Activated CD4-positive, alpha-beta T cell treated with anti-CD3 and anti-CD28 coated beads, Interleukin-2, amount 50 U/mL, for 4 hours (primary cell): ENCODE measurements at regions not wholly inside any gene's neighbourhood (a gene's known extent, or its start where the extent isn't known, plus 50 kb on each side); places are given as distances from the start of the nearest gene placed in this dataset.

ENCODE experiments used
- DNase-seq, 2 experiments: peaks; one replicate each; pipeline ENCODE4 v3.0.0-alpha.2; 2020

DNA sequence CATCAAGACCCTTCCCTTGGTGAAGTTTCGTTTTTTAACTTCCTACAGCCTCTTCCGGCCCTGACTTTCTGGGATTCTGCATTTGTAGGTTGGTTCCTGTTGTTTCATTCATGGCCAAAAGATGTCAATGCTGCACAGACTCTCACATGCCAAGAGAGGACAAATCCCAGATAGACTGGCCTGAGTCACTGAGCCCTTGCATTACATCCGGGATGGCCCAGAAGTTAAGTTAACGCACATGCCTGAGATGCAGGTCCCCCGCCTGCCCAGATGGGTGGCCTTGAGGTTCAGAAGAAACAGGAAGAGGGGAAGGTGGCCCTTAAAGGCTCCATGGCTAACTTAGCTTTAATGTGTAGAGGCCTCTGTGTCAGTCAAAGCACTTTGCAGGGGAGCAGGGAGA lies 51.6 kb upstream of the SRGAP3 start:
- no peak for DNase-seq

DNA sequence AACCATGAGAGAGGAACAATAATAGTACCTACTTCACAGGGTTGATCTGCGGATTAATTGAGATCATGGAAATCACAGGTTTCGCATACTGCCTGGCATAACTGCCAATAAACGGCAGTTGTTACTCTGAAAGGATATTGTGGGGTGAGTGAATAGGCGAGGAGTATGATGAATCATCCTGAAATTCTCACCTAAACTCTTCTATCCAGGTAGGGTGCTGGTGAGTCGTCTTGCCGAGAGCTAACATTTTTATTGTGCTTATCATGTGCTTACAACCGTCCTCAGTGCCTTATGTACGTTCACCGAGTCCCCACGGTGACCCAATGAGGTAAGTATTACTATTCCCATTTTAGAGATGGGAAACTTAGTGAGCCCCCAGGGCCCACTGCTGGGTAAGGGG lies 52.4 kb upstream of the SRGAP3 start:
- no peak for DNase-seq

DNA sequence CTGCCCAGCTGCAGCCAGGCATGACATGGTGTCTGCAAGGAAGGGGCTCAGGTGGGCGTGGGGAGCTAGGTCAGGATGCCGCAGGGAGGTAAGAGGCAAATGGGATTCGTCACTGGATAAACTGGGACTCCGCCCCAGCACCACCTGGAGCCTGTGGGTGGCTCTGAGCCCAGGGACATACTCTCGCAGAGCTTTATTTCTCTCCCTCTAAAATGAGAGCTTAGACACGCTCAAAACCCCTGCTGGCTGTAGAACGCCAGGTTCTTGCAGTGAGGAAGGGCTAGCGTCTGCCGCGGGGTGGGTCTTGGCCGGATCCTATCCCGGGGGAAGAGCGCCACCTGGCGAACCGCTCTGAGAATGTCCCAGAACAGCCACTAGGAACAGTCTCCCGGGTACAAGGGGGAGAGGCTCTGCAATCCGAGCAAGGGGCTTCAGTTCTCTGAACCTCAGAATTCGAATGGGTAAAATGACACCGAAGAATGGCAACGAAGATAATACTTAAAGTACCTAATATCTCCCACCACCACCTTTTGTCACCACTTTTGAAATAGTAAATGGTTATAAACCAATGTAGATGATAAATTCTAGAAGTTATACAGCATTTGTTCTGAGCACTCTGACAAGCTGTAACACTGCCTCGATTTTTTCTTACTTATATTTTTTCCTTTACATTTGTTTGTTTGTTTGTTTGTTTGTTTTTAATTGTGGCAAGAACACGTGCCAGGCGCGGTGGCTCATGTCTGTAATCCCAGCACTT lies 53.2 kb upstream of the SRGAP3 start:
- DNase-seq: peak; percentile 67 to 72

DNA sequence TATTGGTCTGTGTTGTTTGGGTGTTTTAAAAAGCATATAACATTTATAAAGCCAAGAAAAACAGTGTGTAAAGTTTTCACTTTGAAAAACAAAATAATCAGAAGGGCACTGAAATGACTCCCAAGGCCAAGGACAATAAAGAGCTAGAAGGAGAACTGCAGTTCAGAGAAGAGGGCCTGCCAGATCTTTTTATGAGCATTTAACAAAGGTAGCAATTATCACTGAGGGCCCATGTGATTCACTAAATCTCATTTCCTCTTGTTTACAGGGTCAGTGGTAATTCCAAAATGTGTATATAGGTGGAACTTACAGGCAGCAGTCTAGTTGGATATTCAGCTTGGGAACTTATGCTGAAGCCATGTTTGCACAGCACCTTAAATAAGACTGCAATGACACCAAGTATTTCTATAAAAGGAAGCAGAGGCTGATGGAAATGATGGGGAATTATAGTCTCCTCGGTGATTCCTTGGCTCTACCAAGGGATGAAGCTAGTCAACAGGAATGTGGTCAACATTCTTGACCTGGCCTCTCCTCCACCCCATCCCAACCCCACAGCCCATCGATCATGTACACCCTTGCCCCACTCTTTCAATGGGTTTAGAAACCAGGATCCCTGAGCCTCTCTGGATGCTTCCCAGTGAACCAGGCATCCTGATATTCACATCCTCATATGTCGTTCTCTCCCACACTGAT lies 54.4 kb upstream of the THUMPD3 start:
- DNase-seq: no peak

DNA sequence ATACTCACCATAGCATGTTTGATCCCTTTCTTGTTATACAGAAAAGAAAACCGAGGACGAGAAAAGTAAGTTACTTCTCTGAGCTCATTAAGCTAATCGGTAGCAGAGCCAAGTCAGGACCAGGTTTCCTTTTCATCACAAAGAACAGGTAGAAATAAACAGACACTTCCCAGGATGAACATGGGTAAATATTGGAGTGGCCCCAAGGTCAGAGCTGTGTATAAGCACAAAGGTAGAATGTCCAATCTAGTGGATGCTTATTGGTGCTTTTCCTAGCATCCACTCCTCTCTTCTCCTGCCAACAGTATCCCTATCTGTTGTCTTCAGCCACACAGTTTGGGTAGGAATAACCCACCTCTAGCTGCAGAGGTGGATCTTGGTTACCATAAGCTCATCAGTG lies 52.8 kb upstream of the THUMPD3 start:
- no peak for DNase-seq

DNA sequence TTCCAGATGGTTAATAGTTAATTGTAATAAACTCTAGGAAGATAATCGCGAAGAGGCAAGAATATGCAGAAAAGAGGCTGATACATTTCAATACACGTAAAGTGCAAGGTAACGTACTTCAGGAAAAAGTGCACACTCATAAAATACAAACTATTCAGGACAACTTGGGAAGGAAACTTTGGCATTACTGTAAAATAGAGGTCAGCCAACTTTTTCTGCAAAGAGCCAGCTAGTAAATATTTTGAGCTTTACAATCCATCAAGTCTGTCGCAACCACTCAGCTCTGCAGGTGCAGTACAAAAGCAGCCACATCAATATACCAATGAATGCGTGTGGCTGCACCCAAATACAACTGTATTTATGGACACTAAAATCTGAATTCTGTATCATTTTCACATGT lies 51.6 kb upstream of the THUMPD3 start:
- DNase-seq: no peak
